KBM-7 (cell line): ENCODE measurements at regions not wholly inside any gene's neighbourhood (a gene's known extent, or its start where the extent isn't known, plus 50 kb on each side); places are given as distances from the start of the nearest gene placed in this dataset.
"Not testable (repeated sequence)": the region's sequence is repeated elsewhere in the genome, so short reads cannot be mapped to it uniquely, and the experiment has no call there.

ENCODE experiments used
- DNase-seq: peaks from one replicate; pipeline ENCODE4 v3.0.0-alpha.2; 2015
- in situ Hi-C: fragments of 300-500 bp; cut with MboI; formaldehyde crosslinking; loops from 2 replicates; pipeline ENCODE4 v1.14.3; 2020; ENCODE audit warnings: low sequenced_read_pairs, low pct_unique_long_range_greater_than_20kb, mixed read lengths

GRCh38 chr3:177440456-177441104, 243.3 kb upstream of the TBL1XR1 start:
- DNase-seq, result no peak

GRCh38 chr3:177441276-177441812, 244.1 kb upstream of the TBL1XR1 start:
- in situ Hi-C loops, result no loop called here
- no peak for DNase-seq

More at GRCh38 chr3:177440456-177441104, 243.3 kb upstream of the TBL1XR1 start:
- in situ Hi-C loops, result no loop called here

- in situ Hi-C loops, result no loop called here
- peak; percentile 55 for DNase-seq
These were observed 244.7 kb upstream of the TBL1XR1 start for GRCh38 chr3:177441813-177442646.

GRCh38 chr3:177443469-177443868, 246.2 kb upstream of the TBL1XR1 start:
- in situ Hi-C loops, result no loop called here
- no peak for DNase-seq

GRCh38 chr3:177444696-177445095, 247.4 kb upstream of the TBL1XR1 start:
- no peak for DNase-seq
- in situ Hi-C loops, result no loop called here

GRCh38 chr3:177445549-177445948, 248.3 kb upstream of the TBL1XR1 start:
- in situ Hi-C loops, result no loop called here

GRCh38 chr3:177446165-177446601, 248.9 kb upstream of the TBL1XR1 start:
- in situ Hi-C loops, result no loop called here

More at GRCh38 chr3:177445549-177445948, 248.3 kb upstream of the TBL1XR1 start:
- DNase-seq, result no peak

GRCh38 chr3:177447938-177448337, 250.7 kb upstream of the TBL1XR1 start:
- in situ Hi-C loops, result no loop called here
- DNase-seq, result no peak

More at GRCh38 chr3:177446165-177446601, 248.9 kb upstream of the TBL1XR1 start:
- no peak for DNase-seq

GRCh38 chr3:177448987-177449359, 251.7 kb upstream of the TBL1XR1 start:
- no peak for DNase-seq
- in situ Hi-C loops, result no loop called here

GRCh38 chr3:177449360-177450006, 252.2 kb upstream of the TBL1XR1 start:
- in situ Hi-C loops, result no loop called here

GRCh38 chr3:177451301-177451750, 254.0 kb upstream of the TBL1XR1 start:
- DNase-seq, result no peak
- in situ Hi-C loops, result no loop called here

More at GRCh38 chr3:177449360-177450006, 252.2 kb upstream of the TBL1XR1 start:
- DNase-seq, result peak; percentile 38

GRCh38 chr3:177451864-177452830, 254.9 kb upstream of the TBL1XR1 start:
- in situ Hi-C loops, result no loop called here
- no peak for DNase-seq

GRCh38 chr3:177452831-177453450, 255.7 kb upstream of the TBL1XR1 start:
- in situ Hi-C loops, result no loop called here

GRCh38 chr3:177453451-177453844, 256.2 kb upstream of the TBL1XR1 start:
- no peak for DNase-seq
- in situ Hi-C loops, result no loop called here

More at GRCh38 chr3:177452831-177453450, 255.7 kb upstream of the TBL1XR1 start:
- no peak for DNase-seq

GRCh38 chr3:177457204-177457603, 259.9 kb upstream of the TBL1XR1 start:
- DNase-seq, result peak; percentile 17
- in situ Hi-C loops, result not testable (repeated sequence)

- no peak for DNase-seq
- in situ Hi-C loops, result no loop called here
These were observed 262.1 kb upstream of the TBL1XR1 start for GRCh38 chr3:177459401-177459800.

- in situ Hi-C loops, result no loop called here
- DNase-seq, result no peak
These were observed 262.8 kb upstream of the TBL1XR1 start for GRCh38 chr3:177460047-177460446.

- no peak for DNase-seq
- in situ Hi-C loops, result no loop called here
These were observed 264.5 kb upstream of the TBL1XR1 start for GRCh38 chr3:177461765-177462164.
